ENCODE measurements at regions not wholly inside any gene's neighbourhood (a gene's known extent, or its start where the extent isn't known, plus 50 kb on each side); places are given as distances from the start of the nearest gene placed in this dataset.

GRCh38 chr17:74049167-74049966, 154.1 kb upstream of the RPL38 start:
- no peak for TF ChIP-seq POLR2AphosphoS5 (IDR thresholded peaks at IDR 0.05; ENCODE audit: low read depth, low read length)
- TF ChIP-seq SIN3A (IDR thresholded peaks at IDR 0.05; ENCODE audit: borderline replicate concordance, insufficient read depth, low read length) = no peak

Data from PFSK-1 (cell line).